AG09309 (cell line): ENCODE measurements at regions not wholly inside any gene's neighbourhood (a gene's known extent, or its start where the extent isn't known, plus 50 kb on each side); places are given as distances from the start of the nearest gene placed in this dataset.

Source experiments
- DNase-seq: peaks from one replicate; pipeline ENCODE4 v3.0.0-alpha.2; 2010; ENCODE audit warnings: low read depth
- H3K4me3 ChIP-seq: 2 replicates; pipeline ENCODE4 v1.5.1; 2011; ENCODE audit warnings: mild to moderate bottlenecking, low read depth, low read length, moderate library complexity; ENCODE audit not compliant: control insufficient read depth
- CTCF ChIP-seq: IDR thresholded peaks from 2 replicates; pipeline ENCODE4 v1.5.1; 2011; ENCODE audit warnings: mild to moderate bottlenecking, low read depth, low read length, inconsistent platforms; ENCODE audit not compliant: insufficient read depth, control insufficient read depth; ENCODE audit errors: missing control alignments

GRCh38 chr16:50946098-50946497, 204.2 kb downstream of the CYLD start:
- no peak overlapping the region for H3K4me3 ChIP-seq
- no peak for DNase-seq
- TF ChIP-seq CTCF: no peak

DNA sequence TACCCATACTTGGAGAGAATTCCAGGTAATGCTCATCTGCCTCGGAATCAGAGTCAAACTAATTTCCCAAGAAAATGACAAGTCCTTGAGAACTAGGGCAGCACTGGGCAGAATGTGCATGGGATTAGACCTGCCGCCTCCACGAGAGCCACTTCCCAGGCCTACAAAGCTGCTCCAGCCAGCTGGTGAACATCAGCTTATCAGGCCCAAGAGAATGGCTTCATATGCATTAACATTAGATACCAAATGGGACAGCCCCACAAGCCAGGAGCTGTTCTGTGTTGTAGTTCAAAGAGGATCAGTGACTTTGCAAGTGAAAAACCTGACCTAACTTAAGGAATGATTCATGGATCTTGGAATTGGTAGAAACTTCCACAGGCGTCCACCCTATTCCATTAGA, 203.3 kb downstream of the CYLD start:
- DNase-seq: no peak
- no peak overlapping the region for H3K4me3 ChIP-seq
- no peak for TF ChIP-seq CTCF

- no peak overlapping the region for H3K4me3 ChIP-seq
- DNase-seq: no peak
- no peak for TF ChIP-seq CTCF
Observed at GRCh38 chr16:50944436-50944835, 202.6 kb downstream of the CYLD start.

GRCh38 chr16:50944033-50944432, 202.1 kb downstream of the CYLD start:
- no peak for DNase-seq
- no peak overlapping the region for H3K4me3 ChIP-seq
- no peak for TF ChIP-seq CTCF

- no peak for DNase-seq
- TF ChIP-seq CTCF: no peak
- H3K4me3 ChIP-seq: no peak overlapping the region
Observed at GRCh38 chr16:50942143-50942542, 200.3 kb downstream of the CYLD start.

GRCh38 chr16:50941681-50942080, 199.8 kb downstream of the CYLD start:
- H3K4me3 ChIP-seq: no peak overlapping the region
- DNase-seq: no peak
- TF ChIP-seq CTCF: no peak

- TF ChIP-seq CTCF: no peak
- DNase-seq: no peak
Observed at GRCh38 chr16:50940275-50940854, 198.5 kb downstream of the CYLD start.

More at GRCh38 chr16:50940275-50940854, 198.5 kb downstream of the CYLD start:
- no peak overlapping the region for H3K4me3 ChIP-seq
